HL-60/S4 treated with phorbol 12-myristate 13-acetate at 8.2 ng/mL for 4 days and 3 days (cell line): ENCODE measurements at regions not wholly inside any gene's neighbourhood (a gene's known extent, or its start where the extent isn't known, plus 50 kb on each side); places are given as distances from the start of the nearest gene placed in this dataset.
"Not testable (repeated sequence)": the region's sequence is repeated elsewhere in the genome, so short reads cannot be mapped to it uniquely, and the experiment has no call there.

ENCODE experiments used
- in situ Hi-C: fragments of 300-500 bp; cut with MboI; formaldehyde crosslinking; loops from 2 replicates; pipeline ENCODE4 v1.15.0; 2022; ENCODE audit warnings: low sequenced_read_pairs

DNA sequence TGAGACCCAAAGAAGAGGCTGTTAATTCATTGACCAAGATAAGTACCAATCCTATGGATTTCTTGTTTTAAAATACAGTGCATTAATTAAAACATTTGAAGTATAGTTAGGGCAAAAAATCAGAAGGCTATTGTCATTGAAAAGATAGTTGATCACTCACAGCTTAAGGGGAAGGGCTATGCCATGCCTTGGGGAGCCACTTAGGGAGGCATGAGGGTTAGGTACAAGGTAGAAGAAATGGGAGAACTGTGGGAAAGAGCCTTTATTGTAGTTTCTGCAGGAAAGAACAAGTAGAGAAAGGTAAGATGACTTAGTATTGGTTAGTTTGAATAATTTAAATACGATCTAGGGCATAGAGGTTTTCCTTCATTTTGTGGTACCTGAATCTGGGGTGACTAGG lies 1285.5 kb upstream of the TMEFF2 start:
- in situ Hi-C loops = no loop called here

- in situ Hi-C loops = no loop called here
These were observed 1281.6 kb upstream of the TMEFF2 start for GRCh38 chr2:193476171-193476800.

DNA sequence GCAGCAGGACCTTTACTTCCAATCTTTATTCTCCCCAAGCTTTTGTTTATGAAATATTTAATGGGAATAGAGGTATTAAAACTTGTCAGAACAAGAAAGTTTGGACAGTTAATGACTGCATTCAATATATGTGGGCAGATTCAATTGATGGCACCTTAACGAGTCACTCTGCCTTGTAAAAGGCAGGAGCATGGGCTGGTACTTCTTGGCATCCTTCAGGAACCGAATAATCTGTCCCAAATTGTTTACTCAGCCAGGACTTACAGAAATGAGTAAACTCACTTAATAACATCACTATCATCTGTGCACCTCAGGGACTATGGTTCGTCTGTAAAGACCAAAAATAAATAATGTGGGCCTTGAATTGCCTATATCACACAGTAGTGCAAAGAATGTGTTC lies 1280.3 kb upstream of the TMEFF2 start:
- in situ Hi-C loops = no loop called here

- in situ Hi-C loops = no loop called here
These were observed 1274.5 kb upstream of the TMEFF2 start for GRCh38 chr2:193469251-193469650.

- in situ Hi-C loops = no loop called here
These were observed 1272.7 kb upstream of the TMEFF2 start for GRCh38 chr2:193467276-193467987.

DNA sequence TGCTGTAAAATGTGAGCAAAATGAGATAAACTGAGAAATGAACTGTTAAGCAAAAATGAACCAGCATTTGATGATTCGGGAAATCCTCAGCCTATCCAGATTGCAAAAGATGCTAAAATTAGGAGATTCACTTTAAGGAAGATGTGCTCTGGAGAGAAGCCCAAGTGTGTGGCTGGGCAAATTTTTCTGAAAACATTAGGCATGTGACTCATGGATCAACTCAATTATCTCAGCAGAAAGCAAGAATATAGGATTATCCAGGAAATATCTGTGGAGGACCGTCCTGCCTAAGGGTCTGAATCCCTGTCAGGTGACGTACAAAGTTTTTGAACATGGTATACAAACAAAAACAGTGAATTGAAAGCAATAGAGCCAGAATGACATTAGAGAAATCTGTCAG lies 1268.3 kb upstream of the TMEFF2 start:
- in situ Hi-C loops = no loop called here

GRCh38 chr2:193462411-193462810 lies 1267.7 kb upstream of the TMEFF2 start:
- in situ Hi-C loops = no loop called here

DNA sequence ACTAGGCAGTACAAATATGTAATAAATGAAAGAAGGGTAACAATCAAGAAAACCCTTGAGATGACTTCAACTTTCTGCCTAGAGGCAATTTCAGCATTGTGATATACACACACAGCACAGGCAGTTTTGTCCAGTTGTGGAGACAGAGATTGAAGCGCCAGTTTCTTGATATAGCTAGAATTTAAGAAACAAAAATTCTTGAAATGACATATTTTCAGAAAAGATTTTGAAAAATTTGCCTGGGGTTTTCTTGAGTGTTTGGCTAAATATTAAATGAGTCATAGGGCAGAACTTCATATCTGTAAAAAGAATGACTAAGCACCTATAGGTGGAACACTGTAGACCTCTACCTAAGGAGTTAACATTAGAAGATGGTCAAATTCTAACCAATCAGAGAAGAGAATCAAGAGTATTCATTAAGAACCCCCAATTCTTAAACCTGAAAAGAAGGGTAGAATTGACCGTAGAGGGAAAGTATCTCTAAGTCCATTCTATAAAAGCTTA lies 1266.8 kb upstream of the TMEFF2 start:
- in situ Hi-C loops = no loop called here

DNA sequence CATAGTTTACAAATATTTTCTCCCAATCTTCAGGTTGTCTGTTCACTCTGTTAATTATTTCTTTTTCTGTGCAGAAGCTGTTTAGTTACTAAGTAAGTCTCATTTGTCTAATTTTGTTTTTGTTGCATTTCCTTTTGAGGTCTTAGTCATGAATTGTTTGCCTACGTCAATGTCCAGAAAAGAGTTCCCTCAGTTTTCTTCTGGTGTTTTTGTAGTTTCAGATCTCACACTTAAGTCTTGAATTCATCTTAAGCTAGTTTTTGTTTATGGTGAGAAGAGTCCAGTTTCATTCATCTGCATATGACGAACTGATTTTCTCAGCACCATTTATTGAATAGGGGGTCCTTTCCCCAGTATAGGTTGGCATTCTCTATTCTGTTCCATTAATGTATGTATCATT lies 1252.2 kb upstream of the TMEFF2 start:
- in situ Hi-C loops = no loop called here

- in situ Hi-C loops = no loop called here
These were observed 1247.6 kb upstream of the TMEFF2 start for GRCh38 chr2:193442293-193442692.

- in situ Hi-C loops = no loop called here
These were observed 1233.6 kb upstream of the TMEFF2 start for GRCh38 chr2:193428336-193428818.

- in situ Hi-C loops = not testable (repeated sequence)
These were observed 1217.6 kb upstream of the TMEFF2 start for GRCh38 chr2:193412368-193412767.

DNA sequence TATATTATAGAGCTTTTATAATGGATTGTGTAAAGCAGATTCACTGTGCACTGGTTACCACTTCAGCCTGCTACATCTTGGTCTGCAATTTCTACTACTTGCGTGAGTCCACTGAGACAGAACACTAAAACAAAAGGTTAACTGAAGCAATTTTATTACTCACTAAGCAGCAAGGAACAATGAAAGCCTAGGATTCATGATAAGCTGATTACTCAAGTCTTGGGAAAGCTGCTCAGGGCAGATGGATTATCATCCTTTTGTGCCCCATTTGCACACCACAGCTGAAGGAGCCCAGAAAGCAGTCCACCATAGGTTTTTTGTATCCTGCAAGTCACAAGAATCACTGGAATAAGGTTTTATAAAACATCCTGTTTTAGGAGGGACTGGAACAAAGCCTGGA lies 1215.2 kb upstream of the TMEFF2 start:
- in situ Hi-C loops = no loop called here

GRCh38 chr2:193382583-193382982 lies 1187.8 kb upstream of the TMEFF2 start:
- in situ Hi-C loops = no loop called here

GRCh38 chr2:193377789-193378188 lies 1183.1 kb upstream of the TMEFF2 start:
- in situ Hi-C loops = no loop called here

- in situ Hi-C loops = no loop called here
These were observed 1178.4 kb upstream of the TMEFF2 start for GRCh38 chr2:193373120-193373519.

GRCh38 chr2:193371200-193371599 lies 1176.5 kb upstream of the TMEFF2 start:
- in situ Hi-C loops = no loop called here

DNA sequence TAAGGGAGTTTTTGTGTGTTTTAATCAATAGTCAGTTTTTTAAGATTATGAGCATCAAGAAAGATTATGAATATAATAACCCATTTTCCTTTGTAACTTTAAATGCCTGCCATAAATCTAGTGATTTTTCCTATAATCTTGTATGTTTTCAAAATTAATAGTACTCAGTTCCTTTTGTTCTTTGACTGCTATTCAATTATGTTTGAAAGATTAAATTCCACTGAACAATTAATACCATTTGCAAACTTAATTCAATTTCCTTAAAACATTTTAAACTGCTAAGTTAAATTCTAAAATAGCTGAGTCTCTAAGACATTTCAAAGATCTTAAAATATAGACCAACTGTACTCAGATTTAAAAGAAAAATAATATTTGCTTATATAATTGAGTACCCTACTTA lies 1173.9 kb upstream of the TMEFF2 start:
- in situ Hi-C loops = no loop called here

DNA sequence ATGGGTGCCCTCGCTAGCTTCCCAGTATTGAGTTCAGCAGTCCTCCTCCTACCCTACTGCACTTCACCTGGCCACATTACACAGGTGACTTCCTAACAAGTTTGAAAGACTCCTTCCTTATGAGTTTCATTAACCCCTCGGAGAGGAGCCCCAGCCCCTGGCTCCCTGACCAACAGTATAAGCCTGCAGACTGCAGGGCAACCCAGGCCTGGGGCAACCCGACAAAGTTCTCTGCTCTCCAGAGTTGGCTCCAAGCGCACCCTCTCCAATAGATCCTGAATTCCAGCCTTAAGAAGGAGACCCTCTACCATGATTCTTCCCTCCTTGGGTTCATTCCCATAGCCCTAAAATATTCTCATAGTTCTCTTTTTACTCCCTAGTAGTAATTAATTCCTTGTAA lies 1162.8 kb upstream of the TMEFF2 start:
- in situ Hi-C loops = no loop called here

DNA sequence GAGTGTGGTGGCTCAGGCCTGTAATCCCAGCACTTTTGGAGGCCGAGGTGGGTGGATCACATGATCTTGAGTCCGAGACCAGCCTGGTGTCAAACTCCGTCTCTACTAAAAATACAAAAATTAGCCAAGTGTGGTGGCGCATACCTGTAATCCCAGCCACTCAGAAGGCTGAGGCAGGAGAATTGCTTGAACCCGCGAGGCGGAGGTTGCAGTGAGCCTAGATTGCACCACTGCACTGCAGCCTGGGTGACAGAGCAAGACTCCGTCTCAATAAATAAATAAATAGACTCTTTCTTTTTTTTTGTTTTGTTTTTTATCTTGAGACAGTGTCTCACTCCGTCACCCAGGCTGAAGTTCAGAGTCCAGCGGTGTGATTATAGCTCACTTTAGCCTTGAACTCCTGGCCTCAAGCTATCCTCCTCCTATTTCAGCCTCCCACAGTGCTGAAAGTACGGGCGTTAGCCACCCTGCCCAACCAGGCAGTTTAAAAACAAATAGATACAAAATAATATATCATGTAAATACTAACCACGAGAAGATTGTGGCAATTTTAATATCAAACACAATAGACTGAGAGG lies 1158.0 kb upstream of the TMEFF2 start:
- in situ Hi-C loops = not testable (repeated sequence)

GRCh38 chr2:193350509-193350908 lies 1155.8 kb upstream of the TMEFF2 start:
- in situ Hi-C loops = no loop called here

- in situ Hi-C loops = no loop called here
These were observed 1154.9 kb upstream of the TMEFF2 start for GRCh38 chr2:193349642-193350041.
